HepG2 (cell line): ENCODE measurements at regions not wholly inside any gene's neighbourhood (a gene's known extent, or its start where the extent isn't known, plus 50 kb on each side); places are given as distances from the start of the nearest gene placed in this dataset.

Source experiments
- ATAC-seq: fragments of 200-7000 bp; cut with Tn5 transposase; 3 replicates; pipeline ENCODE4 v1.9.1; 2020; ENCODE audit warnings: mild to moderate bottlenecking, moderate library complexity
- BruUV-seq: library from RNA; stranded (reverse); fragments of 400-500 nt; replicated peaks from 2 replicates; lab custom pipeline; 2021; lab: Mats Ljungman, UMichigan
- CTCF ChIA-PET: fragments of 300-600 bp; formaldehyde crosslinking; extraction: SDS; loops from one replicate; lab custom pipeline; 2021; ENCODE audit warnings: low total read pairs, inconsistent platforms, low intra/inter-chr PET ratio; lab: Yijun Ruan, JAX
- POLR2A ChIA-PET: fragments of 350-600 bp; sonication (Branson Sonifier 250); formaldehyde crosslinking; loops from one replicate; lab custom pipeline; 2020; ENCODE audit warnings: antibody characterized with exemption, inconsistent platforms; lab: Yijun Ruan, JAX
- DNase-seq: peaks from one replicate; pipeline ENCODE4 v3.0.0-alpha.2; 2015; ENCODE audit warnings: low spot score
- FAIRE-seq: peaks from 3 replicates; lab custom pipeline; 2011; peaks lifted over from hg19 to GRCh38; lab: Jason Lieb, UNC
- H2AFZ ChIP-seq: one replicate; pipeline ENCODE4 v1.6.1; 2011; ENCODE audit warnings: low read length, inconsistent platforms
- H3K27ac ChIP-seq: fragments of 300-600 bp; 3 replicates; pipeline ENCODE4 v1.8.0; 2011; ENCODE audit warnings: mixed run types, mild to moderate bottlenecking, mixed read lengths, low read length, inconsistent platforms; ENCODE audit not compliant: insufficient read depth; ENCODE audit errors: extremely low read length
- H3K27me3 ChIP-seq, 2 experiments: fragments of 200-600 bp in 1 of 2; 2 replicates in 1 of 2; 3 replicates in 1 of 2; pipeline versions ENCODE4 v1.6.0 to v1.8.0; 2011; ENCODE audit warnings: low read length in 2 of 2, mild to moderate bottlenecking in 2 of 2, moderate library complexity in 2 of 2, inconsistent platforms in 1 of 2; ENCODE audit not compliant: insufficient read depth in 2 of 2, control insufficient read depth in 1 of 2
- H3K36me3 ChIP-seq, 2 experiments: fragments of 200-600 bp in 1 of 2; replicated peaks in 1 of 2; 2 replicates in 1 of 2; 3 replicates in 1 of 2; pipeline versions ENCODE4 v1.5.1 to v1.8.0; 2011; ENCODE audit warnings: low read length in 2 of 2, inconsistent platforms in 1 of 2; ENCODE audit not compliant: insufficient read depth in 2 of 2, control insufficient read depth in 1 of 2
- H3K4me1 ChIP-seq: 2 replicates; pipeline ENCODE4 v1.5.1; 2012; ENCODE audit warnings: low read length, inconsistent platforms; ENCODE audit not compliant: insufficient read depth
- H3K4me2 ChIP-seq: 2 replicates; pipeline ENCODE4 v1.6.0; 2011; ENCODE audit warnings: low read depth, low read length, inconsistent platforms
- H3K4me3 ChIP-seq, 3 experiments: fragments of 200-600 bp in 1 of 3; sonication (generic), shearing (Covaris generic) in 1 of 3; replicated peaks in 1 of 3; 2 replicates each; pipeline ENCODE4 v1.5.1; 2011 to 2016; ENCODE audit warnings: low read length in 3 of 3, inconsistent platforms in 2 of 3, low read depth in 2 of 3, mild to moderate bottlenecking in 2 of 3, control low read depth in 1 of 3, mixed read lengths in 1 of 3; ENCODE audit not compliant: insufficient read depth in 1 of 3
- H3K79me2 ChIP-seq: one replicate; pipeline ENCODE4 v1.6.1; 2011; ENCODE audit warnings: low read length, inconsistent platforms; ENCODE audit not compliant: insufficient read depth
- H3K9ac ChIP-seq: 2 replicates; pipeline ENCODE4 v1.6.0; 2011; ENCODE audit warnings: mild to moderate bottlenecking, low read depth, low read length, inconsistent platforms; ENCODE audit not compliant: insufficient read depth
- H3K9me3 ChIP-seq: 2 replicates; pipeline ENCODE4 v1.5.1; 2012; ENCODE audit warnings: mild to moderate bottlenecking, low read length
- H4K20me1 ChIP-seq: 2 replicates; pipeline ENCODE4 v1.6.0; 2011; ENCODE audit warnings: inconsistent platforms, mild to moderate bottlenecking, low read length, moderate library complexity; ENCODE audit not compliant: insufficient read depth
- ATF7-NPFF ChIP-seq: sonication (generic); formaldehyde crosslinking; IDR thresholded peaks from 2 replicates; pipeline ENCODE4 v1.8.1; 2023; ENCODE audit warnings: mild to moderate bottlenecking, low read depth, missing genetic modification reagents, moderate library complexity
- HOXA5 ChIP-seq: sonication (generic); formaldehyde crosslinking; IDR thresholded peaks from 2 replicates; pipeline ENCODE4 v1.4.0; 2020; ENCODE audit warnings: missing genetic modification reagents
- NFRKB ChIP-seq: fragments of 450-650 bp; IDR thresholded peaks from 2 replicates; pipeline ENCODE4 v1.6.1; 2017
- ONECUT2 ChIP-seq: sonication (generic); formaldehyde crosslinking; IDR thresholded peaks from 2 replicates; pipeline ENCODE4 v1.4.0; 2020; ENCODE audit warnings: missing genetic modification reagents
- SIN3A ChIP-seq: IDR thresholded peaks from 2 replicates; pipeline ENCODE4 v1.6.1; 2011; ENCODE audit warnings: low read depth, mild to moderate bottlenecking, control low read depth, low read length, borderline replicate concordance
- SMARCC2 ChIP-seq: fragments of 450-650 bp; IDR thresholded peaks from 2 replicates; pipeline ENCODE4 v1.6.1; 2017; ENCODE audit warnings: antibody characterized with exemption, mild to moderate bottlenecking
- SMC3 ChIP-seq: IDR thresholded peaks from 2 replicates; pipeline ENCODE4 v1.6.1; 2011; ENCODE audit warnings: low read length, improper control_type of control experiment
- SMYD3 ChIP-seq: sonication (generic); formaldehyde crosslinking; IDR thresholded peaks from 2 replicates; pipeline ENCODE4 v1.8.1; 2023; ENCODE audit warnings: mild to moderate bottlenecking, missing genetic modification reagents
- TFE3 ChIP-seq: IDR thresholded peaks from 2 replicates; pipeline ENCODE4 v1.6.1; 2016
- ZKSCAN1 ChIP-seq: fragments of 150-350 bp; IDR thresholded peaks from 2 replicates; pipeline ENCODE4 v1.6.1; 2014; ENCODE audit warnings: low read length
- ZMAT5 ChIP-seq: sonication (generic); formaldehyde crosslinking; IDR thresholded peaks from 2 replicates; pipeline ENCODE4 v1.5.0; 2020; ENCODE audit warnings: mild to moderate bottlenecking, low read depth, missing genetic modification reagents, borderline replicate concordance
- ZMYM3 ChIP-seq: sonication (generic); formaldehyde crosslinking; IDR thresholded peaks from 2 replicates; pipeline ENCODE4 v1.5.1; 2020; ENCODE audit warnings: mild to moderate bottlenecking, missing genetic modification reagents
- ZNF124 ChIP-seq: sonication (generic); formaldehyde crosslinking; IDR thresholded peaks from 2 replicates; pipeline ENCODE4 v1.4.0; 2020; ENCODE audit warnings: missing genetic modification reagents
- ZNF230 ChIP-seq: sonication (generic); formaldehyde crosslinking; IDR thresholded peaks from 2 replicates; pipeline ENCODE4 v1.4.0; 2020; ENCODE audit warnings: mild to moderate bottlenecking, missing genetic modification reagents
- ZNF260 ChIP-seq: sonication (generic); formaldehyde crosslinking; IDR thresholded peaks from 2 replicates; pipeline ENCODE4 v1.4.0; 2020; ENCODE audit warnings: missing genetic modification reagents, low read depth, mild to moderate bottlenecking, borderline replicate concordance
- ZNF30 ChIP-seq: sonication (generic); formaldehyde crosslinking; IDR thresholded peaks from 2 replicates; pipeline ENCODE4 v1.5.0; 2020; ENCODE audit warnings: mild to moderate bottlenecking, missing genetic modification reagents
- ZNF572 ChIP-seq: sonication (generic); formaldehyde crosslinking; IDR thresholded peaks from 2 replicates; pipeline ENCODE4 v1.5.1; 2020; ENCODE audit warnings: mild to moderate bottlenecking, missing genetic modification reagents
- ZNF597 ChIP-seq: sonication (generic); formaldehyde crosslinking; IDR thresholded peaks from 2 replicates; pipeline ENCODE4 v1.5.0; 2020; ENCODE audit warnings: missing genetic modification reagents
- WGBS: methylation state at CpG from one replicate; pipeline ENCODE4 v1.1.6; 2017; ENCODE audit warnings: low lambda C conversion rate; 5-methylcytosine and 5-hydroxymethylcytosine counted together
- in situ Hi-C: cut with HindIII; loops from 2 replicates; pipeline ENCODE4 v1.10.0; 2017; ENCODE audit warnings: low pct_unique_long_range_greater_than_20kb; ENCODE audit not compliant: extremely low pct_ligation_motif_present
- intact Hi-C: fragments of 100-400 bp; cut with micrococcal nuclease; formaldehyde crosslinking; loops from one replicate; pipeline ENCODE4 v1.10.0; 2022; ENCODE audit not compliant: unreplicated experiment

GRCh38 chr3:34073961-34074360 is 275.5 kb downstream of the PDCD6IP start:
- BruUV-seq, result no TSS peak
- Histone ChIP-seq H4K20me1 (no peaks in the 10 kb centered on the region), H3K36me3 (no peaks in the 10 kb centered on the region), H3K27me3 (peaks cover 0 to 8% of the 10 kb centered on the region in 2 experiments; a peak in 1 of 5 replicates), H3K9ac (no peak overlapping the region), H3K4me1 (no peaks in the 10 kb centered on the region), H3K4me3 (no peak overlapping the region), H3K4me2 (no peak overlapping the region), H2AFZ (no peak overlapping the region), H3K27ac (no peak overlapping the region), H3K79me2 (no peaks in the 10 kb centered on the region), H3K9me3 (no peaks in the 10 kb centered on the region)
- no peak for ATAC-seq
- POLR2A ChIA-PET, result no interaction called here
- WGBS, result 43% methylated on average over 1 of the region's 1 CpG
- no peak for FAIRE-seq
- in situ Hi-C loops (no loop called here), intact Hi-C loops (no loop called here)
- no peak for DNase-seq
- CTCF ChIA-PET, result no interaction called here
- TF ChIP-seq SMARCC2 (no peak), HOXA5 (CRISPR knock-in tag) (no peak), ZNF572 (CRISPR knock-in tag) (no peak), ONECUT2 (CRISPR knock-in tag) (no peak), ATF7-NPFF (CRISPR knock-in tag) (no peak), SMYD3 (CRISPR knock-in tag) (no peak), ZMAT5 (CRISPR knock-in tag) (no peak), ZKSCAN1 (no peak), ZNF124 (CRISPR knock-in tag) (no peak), ZNF230 (CRISPR knock-in tag) (no peak), SMC3 (no peak), SIN3A (no peak), ZNF597 (no peak), TFE3 (CRISPR knock-in tag) (no peak), NFRKB (no peak), ZNF30 (CRISPR knock-in tag) (no peak), ZNF260 (CRISPR knock-in tag) (no peak), ZMYM3 (CRISPR knock-in tag) (no peak)
